GM12892 (cell line): ENCODE measurements at regions not wholly inside any gene's neighbourhood (a gene's known extent, or its start where the extent isn't known, plus 50 kb on each side); places are given as distances from the start of the nearest gene placed in this dataset.

Experiments
- POLR2A ChIP-seq: IDR thresholded peaks from 2 replicates; pipeline ENCODE4 v1.6.1; 2011; ENCODE audit warnings: low read depth, low read length, control low read depth
- POLR2AphosphoS5 ChIP-seq: IDR thresholded peaks from 2 replicates; pipeline ENCODE4 v1.6.1; 2011; ENCODE audit warnings: low read depth, low read length, control low read depth
- TAF1 ChIP-seq: IDR thresholded peaks from 2 replicates; pipeline ENCODE4 v1.6.1; 2011; ENCODE audit warnings: low read depth, mild to moderate bottlenecking, control low read depth, low read length, borderline replicate concordance

DNA sequence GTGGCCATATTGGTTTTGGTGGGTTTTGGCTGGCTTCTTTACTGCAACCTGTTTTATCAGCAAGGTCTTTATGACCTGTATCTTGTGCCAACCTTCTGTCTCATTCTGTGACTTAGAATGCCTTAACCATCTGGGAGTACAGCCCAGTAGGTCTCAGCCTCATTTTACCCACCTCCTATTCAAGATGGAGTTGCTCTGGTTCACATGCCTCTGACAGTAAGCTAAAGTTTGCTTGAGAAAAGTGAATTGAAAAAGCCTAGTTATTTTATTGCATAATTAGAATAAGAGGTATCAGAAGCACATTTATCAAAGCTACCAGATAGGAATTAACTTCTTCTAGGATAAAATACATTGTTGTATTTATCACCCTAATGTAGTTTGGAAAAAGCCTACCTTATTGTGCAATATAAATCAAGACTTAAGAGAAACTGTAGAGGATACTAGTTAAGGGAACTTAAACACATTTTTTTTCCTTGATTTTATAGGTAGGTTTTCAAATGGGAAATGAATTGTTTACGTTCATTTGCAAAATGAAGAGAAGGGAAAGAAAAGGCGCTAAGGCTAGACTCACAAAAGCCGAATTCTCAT is 202.3 kb upstream of the KCNJ16 start:
- TF ChIP-seq POLR2AphosphoS5 (no peak), POLR2A (no peak), TAF1 (no peak)
